NCI-H748 (cell line): ENCODE measurements at regions not wholly inside any gene's neighbourhood (a gene's known extent, or its start where the extent isn't known, plus 50 kb on each side); places are given as distances from the start of the nearest gene placed in this dataset.

Experiments
- DNase-seq: peaks from one replicate; lab custom pipeline; 2025; ENCODE audit not compliant: unreplicated experiment; lab: John Stamatoyannopoulos, UW

GRCh38 chr5:25862276-25862675, 1176.1 kb downstream of the CDH9 start:
- no peak for DNase-seq

GRCh38 chr5:25858019-25858418, 1180.4 kb downstream of the CDH9 start:
- DNase-seq, result peak; percentile 71

GRCh38 chr5:25851301-25851700, 1187.1 kb downstream of the CDH9 start:
- no peak for DNase-seq

GRCh38 chr5:25850581-25850980, 1187.8 kb downstream of the CDH9 start:
- no peak for DNase-seq

DNA sequence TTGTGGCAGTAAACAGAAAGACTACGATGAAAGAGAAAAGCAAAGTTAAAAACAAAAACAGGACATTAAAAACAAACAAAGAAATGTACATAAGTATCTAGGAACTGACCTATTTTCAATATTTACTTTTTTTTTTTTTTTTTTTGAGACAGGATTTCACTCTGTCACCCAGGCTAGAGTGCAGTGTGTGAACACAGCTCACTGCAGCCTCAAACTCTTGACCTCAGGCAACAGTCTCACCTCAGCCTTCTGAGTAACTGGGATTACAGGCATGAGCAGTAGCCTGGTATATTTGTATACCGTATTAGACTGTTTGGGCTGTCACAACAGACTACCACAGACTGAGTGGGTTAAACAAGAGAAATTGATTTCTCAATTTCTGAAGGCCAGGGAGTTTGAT, 1189.1 kb downstream of the CDH9 start:
- DNase-seq, result no peak

- no peak for DNase-seq
Measured at GRCh38 chr5:25823330-25823873, 1178.6 kb upstream of the CDH10 start.
